NB4 (cell line): ENCODE measurements at regions not wholly inside any gene's neighbourhood (a gene's known extent, or its start where the extent isn't known, plus 50 kb on each side); places are given as distances from the start of the nearest gene placed in this dataset.

ENCODE experiments used
- POLR2A ChIP-seq: IDR thresholded peaks from 2 replicates; pipeline ENCODE4 v1.6.1; 2011; ENCODE audit warnings: mild to moderate bottlenecking; ENCODE audit not compliant: insufficient read length; ENCODE audit errors: extremely low read depth
- TF ChIP-seq, protein P1 (sequence below): IDR thresholded peaks from one replicate; pipeline ENCODE4 v1.5.1; 2012; ENCODE audit warnings: low read depth, low read length

DNA sequence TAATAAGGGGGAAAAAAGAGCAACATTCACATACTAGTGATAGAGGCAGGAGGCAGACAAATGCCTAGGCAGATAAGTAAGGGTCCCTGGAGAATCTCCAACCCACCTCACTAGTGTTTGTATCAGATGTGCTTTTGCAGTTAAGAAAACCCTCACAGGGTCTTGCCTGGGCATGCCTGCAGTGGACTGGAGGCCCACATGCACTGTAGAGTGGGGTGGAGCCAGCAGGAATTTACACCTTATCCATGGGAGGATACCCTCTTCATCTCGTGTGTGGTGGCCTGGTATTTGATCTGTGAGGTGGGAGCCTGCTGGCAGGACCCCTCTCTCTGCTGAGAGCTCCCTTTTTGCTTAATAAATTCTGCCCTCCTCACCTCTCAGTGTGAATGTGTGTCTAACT lies 238.0 kb upstream of the SLC16A7 start:
- TF ChIP-seq POLR2A, result no peak
- TF ChIP-seq, protein P1, sequence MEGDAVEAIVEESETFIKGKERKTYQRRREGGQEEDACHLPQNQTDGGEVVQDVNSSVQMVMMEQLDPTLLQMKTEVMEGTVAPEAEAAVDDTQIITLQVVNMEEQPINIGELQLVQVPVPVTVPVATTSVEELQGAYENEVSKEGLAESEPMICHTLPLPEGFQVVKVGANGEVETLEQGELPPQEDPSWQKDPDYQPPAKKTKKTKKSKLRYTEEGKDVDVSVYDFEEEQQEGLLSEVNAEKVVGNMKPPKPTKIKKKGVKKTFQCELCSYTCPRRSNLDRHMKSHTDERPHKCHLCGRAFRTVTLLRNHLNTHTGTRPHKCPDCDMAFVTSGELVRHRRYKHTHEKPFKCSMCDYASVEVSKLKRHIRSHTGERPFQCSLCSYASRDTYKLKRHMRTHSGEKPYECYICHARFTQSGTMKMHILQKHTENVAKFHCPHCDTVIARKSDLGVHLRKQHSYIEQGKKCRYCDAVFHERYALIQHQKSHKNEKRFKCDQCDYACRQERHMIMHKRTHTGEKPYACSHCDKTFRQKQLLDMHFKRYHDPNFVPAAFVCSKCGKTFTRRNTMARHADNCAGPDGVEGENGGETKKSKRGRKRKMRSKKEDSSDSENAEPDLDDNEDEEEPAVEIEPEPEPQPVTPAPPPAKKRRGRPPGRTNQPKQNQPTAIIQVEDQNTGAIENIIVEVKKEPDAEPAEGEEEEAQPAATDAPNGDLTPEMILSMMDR, result no peak
